ENCODE measurements at regions not wholly inside any gene's neighbourhood (a gene's known extent, or its start where the extent isn't known, plus 50 kb on each side); places are given as distances from the start of the nearest gene placed in this dataset.

- no peaks in the 10 kb centered on the region for H3K4me1 ChIP-seq
- Mint-ChIP-seq H3K27me3 (ENCODE audit: insufficient read depth, unreplicated experiment) (peaks cover 12% of the 10 kb centered on the region), H3K9me3 (ENCODE audit: unreplicated experiment) (no peaks in the 10 kb centered on the region), H3K4me1 (ENCODE audit: low read depth, unreplicated experiment) (no peaks in the 10 kb centered on the region), H3K27ac (ENCODE audit: unreplicated experiment) (no peak overlapping the region), H3K36me3 (ENCODE audit: insufficient read depth, unreplicated experiment) (no peaks in the 10 kb centered on the region), H3K4me3 (ENCODE audit: unreplicated experiment) (no peak overlapping the region)
- TF ChIP-seq CTCF (IDR thresholded peaks at IDR 0.05; ENCODE audit: insufficient read depth in 1 of 2, low read depth in 1 of 2, low read length in 1 of 2, severe bottlenecking in 1 of 2, unreplicated experiment in 1 of 2), result no peak
- no peaks in the 10 kb centered on the region for H3K36me3 ChIP-seq (ENCODE audit: control insufficient read depth, insufficient read depth, low read length)
- intact Hi-C loops (cut with micrococcal nuclease; ENCODE audit: unreplicated experiment), result no loop called here
- BruUV-seq (replicated peaks), result no TSS peak
- ChIA-PET POLR2A (no interaction called here), CTCF (no interaction called here)
- no peak overlapping the region for H3K4me3 ChIP-seq (ENCODE audit: low read depth, low read length)
- no peaks in the 10 kb centered on the region; the same call in 1 of the 2 replicates for H3K27me3 ChIP-seq (replicated peaks; ENCODE audit: control insufficient read depth, insufficient read depth, low read length)
- no peak for DNase-seq
- H3K9me3 ChIP-seq, result no peaks in the 10 kb centered on the region
These were observed 52.4 kb upstream of the IGSF21 start for GRCh38 chr1:18055156-18055555.

- Mint-ChIP-seq H3K4me3 (ENCODE audit: unreplicated experiment) (no peak overlapping the region), H3K27me3 (ENCODE audit: insufficient read depth, unreplicated experiment) (peaks cover 12% of the 10 kb centered on the region), H3K4me1 (ENCODE audit: low read depth, unreplicated experiment) (no peaks in the 10 kb centered on the region), H3K36me3 (ENCODE audit: insufficient read depth, unreplicated experiment) (no peaks in the 10 kb centered on the region), H3K9me3 (ENCODE audit: unreplicated experiment) (no peaks in the 10 kb centered on the region), H3K27ac (ENCODE audit: unreplicated experiment) (no peak overlapping the region)
- Histone ChIP-seq H3K36me3 (ENCODE audit: control insufficient read depth, insufficient read depth, low read length) (no peaks in the 10 kb centered on the region), H3K4me1 (no peaks in the 10 kb centered on the region), H3K27me3 (replicated peaks; ENCODE audit: control insufficient read depth, insufficient read depth, low read length) (no peaks in the 10 kb centered on the region; the same call in 1 of the 2 replicates), H3K4me3 (ENCODE audit: low read depth, low read length) (no peak overlapping the region), H3K9me3 (no peaks in the 10 kb centered on the region)
- POLR2A ChIA-PET, result no interaction called here
- intact Hi-C loops (cut with micrococcal nuclease; ENCODE audit: unreplicated experiment), result no loop called here
- no peak for TF ChIP-seq CTCF (IDR thresholded peaks at IDR 0.05; ENCODE audit: insufficient read depth in 1 of 2, low read depth in 1 of 2, low read length in 1 of 2, severe bottlenecking in 1 of 2, unreplicated experiment in 1 of 2)
- BruUV-seq (replicated peaks), result no TSS peak
- CTCF ChIA-PET, result no interaction called here
- DNase-seq, result no peak
These were observed 51.1 kb upstream of the IGSF21 start for GRCh38 chr1:18056545-18056944.

GRCh38 chr1:18057623-18058022 is 50.0 kb upstream of the IGSF21 start:
- Histone ChIP-seq H3K9me3 (no peaks in the 10 kb centered on the region), H3K4me3 (ENCODE audit: low read depth, low read length) (no peak overlapping the region), H3K36me3 (ENCODE audit: control insufficient read depth, insufficient read depth, low read length) (no peaks in the 10 kb centered on the region), H3K27me3 (replicated peaks; ENCODE audit: control insufficient read depth, insufficient read depth, low read length) (no peaks in the 10 kb centered on the region; the same call in 1 of the 2 replicates), H3K4me1 (no peaks in the 10 kb centered on the region)
- Mint-ChIP-seq H3K27me3 (ENCODE audit: insufficient read depth, unreplicated experiment) (peaks cover 12% of the 10 kb centered on the region), H3K27ac (ENCODE audit: unreplicated experiment) (no peak overlapping the region), H3K4me1 (ENCODE audit: low read depth, unreplicated experiment) (no peaks in the 10 kb centered on the region), H3K9me3 (ENCODE audit: unreplicated experiment) (no peaks in the 10 kb centered on the region), H3K4me3 (ENCODE audit: unreplicated experiment) (no peak overlapping the region), H3K36me3 (ENCODE audit: insufficient read depth, unreplicated experiment) (no peaks in the 10 kb centered on the region)
- ChIA-PET POLR2A (no interaction called here), CTCF (no interaction called here)
- DNase-seq, result no peak
- no peak for TF ChIP-seq CTCF (IDR thresholded peaks at IDR 0.05; ENCODE audit: insufficient read depth in 1 of 2, low read depth in 1 of 2, low read length in 1 of 2, severe bottlenecking in 1 of 2, unreplicated experiment in 1 of 2)
- no TSS peak for BruUV-seq (replicated peaks)
- intact Hi-C loops (cut with micrococcal nuclease; ENCODE audit: unreplicated experiment), result no loop called here

Measured in Caco-2 (cell line).